ENCODE measurements at regions not wholly inside any gene's neighbourhood (a gene's known extent, or its start where the extent isn't known, plus 50 kb on each side); places are given as distances from the start of the nearest gene placed in this dataset.

GRCh38 chr2:223418131-223418530 lies 184.0 kb downstream of the SCG2 start:
- Histone ChIP-seq H2AFZ (ENCODE audit: low read length) (no peak overlapping the region), H3K9me3 (ENCODE audit: low read length) (no peaks in the 10 kb centered on the region), H3K36me3 (replicated peaks in 1 of 2; ENCODE audit: control insufficient read depth in 1 of 2, insufficient read depth in 2 of 2, low read length in 2 of 2) (no peaks in the 10 kb centered on the region), H3K27ac (ENCODE audit: extremely low read length, insufficient read depth, low read length) (no peak overlapping the region), H3K4me3 (replicated peaks in 1 of 3; ENCODE audit: insufficient read depth in 1 of 3, low read depth in 2 of 3, low read length in 3 of 3) (no peak overlapping the region), H4K20me1 (ENCODE audit: insufficient read depth, low read length) (no peaks in the 10 kb centered on the region), H3K4me1 (ENCODE audit: insufficient read depth, low read length) (no peaks in the 10 kb centered on the region), H3K27me3 (ENCODE audit: control insufficient read depth in 1 of 2, insufficient read depth in 2 of 2, low read length in 2 of 2) (no peaks in the 10 kb centered on the region), H3K9ac (ENCODE audit: insufficient read depth, low read depth, low read length) (no peak overlapping the region), H3K4me2 (ENCODE audit: low read depth, low read length) (no peak overlapping the region), H3K79me2 (ENCODE audit: insufficient read depth, low read length) (no peaks in the 10 kb centered on the region)
- ChIA-PET CTCF (ENCODE audit: low intra/inter-chr PET ratio, low total read pairs) (no interaction called here), POLR2A (no interaction called here)
- in situ Hi-C loops (cut with HindIII; ENCODE audit: extremely low pct_ligation_motif_present, low pct_unique_long_range_greater_than_20kb): no loop called here
- no peak for FAIRE-seq
- BruUV-seq (replicated peaks): no TSS peak
- intact Hi-C loops (cut with micrococcal nuclease; ENCODE audit: unreplicated experiment): no loop called here
- ATAC-seq: no peak
- TF ChIP-seq MLLT10 (CRISPR knock-in tag; IDR thresholded peaks at IDR 0.05): no peak
- no peak for TF ChIP-seq SNAPC5 (CRISPR knock-in tag; IDR thresholded peaks at IDR 0.05; ENCODE audit: borderline replicate concordance)
- no peak for TF ChIP-seq MED1 (CRISPR knock-in tag; IDR thresholded peaks at IDR 0.05)
- no peak for TF ChIP-seq ZBTB10 (CRISPR knock-in tag; IDR thresholded peaks at IDR 0.05; ENCODE audit: borderline replicate concordance)
- TF ChIP-seq ZFP41 (CRISPR knock-in tag; IDR thresholded peaks at IDR 0.05; ENCODE audit: borderline replicate concordance): no peak
- TF ChIP-seq AGO1 (IDR thresholded peaks at IDR 0.05; ENCODE audit: low read depth, low read length, poor library complexity, severe bottlenecking): no peak
- TF ChIP-seq TFDP2 (CRISPR knock-in tag; IDR thresholded peaks at IDR 0.05): no peak
- TF ChIP-seq MAX (IDR thresholded peaks at IDR 0.05): no peak
- no peak for TF ChIP-seq ZNF891 (CRISPR knock-in tag; IDR thresholded peaks at IDR 0.05)
- no peak for TF ChIP-seq HHEX (CRISPR knock-in tag; IDR thresholded peaks at IDR 0.05)
- no peak for TF ChIP-seq ZNF264 (CRISPR knock-in tag; IDR thresholded peaks at IDR 0.05)
- TF ChIP-seq ZNF768 (CRISPR knock-in tag; IDR thresholded peaks at IDR 0.05): no peak
- TF ChIP-seq CTCF (CRISPR knock-in tag; IDR thresholded peaks at IDR 0.05): no peak
- TF ChIP-seq THAP7 (CRISPR knock-in tag; IDR thresholded peaks at IDR 0.05): no peak
- no peak for TF ChIP-seq ZNF841 (CRISPR knock-in tag; IDR thresholded peaks at IDR 0.05; ENCODE audit: borderline replicate concordance)
- WGBS (ENCODE audit: low lambda C conversion rate): 16% methylated on average over 6 of the region's 6 CpGs
- DNase-seq (ENCODE audit: low spot score): no peak

Data from HepG2 (cell line).